C4-2B (cell line): ENCODE measurements at regions not wholly inside any gene's neighbourhood (a gene's known extent, or its start where the extent isn't known, plus 50 kb on each side); places are given as distances from the start of the nearest gene placed in this dataset.

Experiments used
- ZFX ChIP-seq: fragments of 450-650 bp; IDR thresholded peaks from 2 replicates; pipeline ENCODE4 v1.6.1; 2017
- TF ChIP-seq, protein P1 (sequence below): fragments of 450-650 bp; conservative IDR thresholded peaks from 2 replicates; pipeline ENCODE4 v1.5.1; 2017; ENCODE audit warnings: mild to moderate bottlenecking

- TF ChIP-seq, protein P1, sequence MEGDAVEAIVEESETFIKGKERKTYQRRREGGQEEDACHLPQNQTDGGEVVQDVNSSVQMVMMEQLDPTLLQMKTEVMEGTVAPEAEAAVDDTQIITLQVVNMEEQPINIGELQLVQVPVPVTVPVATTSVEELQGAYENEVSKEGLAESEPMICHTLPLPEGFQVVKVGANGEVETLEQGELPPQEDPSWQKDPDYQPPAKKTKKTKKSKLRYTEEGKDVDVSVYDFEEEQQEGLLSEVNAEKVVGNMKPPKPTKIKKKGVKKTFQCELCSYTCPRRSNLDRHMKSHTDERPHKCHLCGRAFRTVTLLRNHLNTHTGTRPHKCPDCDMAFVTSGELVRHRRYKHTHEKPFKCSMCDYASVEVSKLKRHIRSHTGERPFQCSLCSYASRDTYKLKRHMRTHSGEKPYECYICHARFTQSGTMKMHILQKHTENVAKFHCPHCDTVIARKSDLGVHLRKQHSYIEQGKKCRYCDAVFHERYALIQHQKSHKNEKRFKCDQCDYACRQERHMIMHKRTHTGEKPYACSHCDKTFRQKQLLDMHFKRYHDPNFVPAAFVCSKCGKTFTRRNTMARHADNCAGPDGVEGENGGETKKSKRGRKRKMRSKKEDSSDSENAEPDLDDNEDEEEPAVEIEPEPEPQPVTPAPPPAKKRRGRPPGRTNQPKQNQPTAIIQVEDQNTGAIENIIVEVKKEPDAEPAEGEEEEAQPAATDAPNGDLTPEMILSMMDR: no peak
- no peak for TF ChIP-seq ZFX
These were observed 425.3 kb upstream of the B3GAT1 start for GRCh38 chr11:134837166-134837886.
